Nephron progenitor cell (in vitro differentiated cells): ENCODE measurements at regions not wholly inside any gene's neighbourhood (a gene's known extent, or its start where the extent isn't known, plus 50 kb on each side); places are given as distances from the start of the nearest gene placed in this dataset.

Experiments
- DNase-seq: peaks from one replicate; pipeline ENCODE4 v3.0.0; 2021
- H3K27ac Mint-ChIP-seq: 2 replicates; pipeline ENCODE4 v1.8.0; 2021; ENCODE audit warnings: mild to moderate bottlenecking, moderate library complexity, mixed read lengths
- H3K27me3 Mint-ChIP-seq: 2 replicates; pipeline ENCODE4 v1.8.0; 2021; ENCODE audit warnings: mild to moderate bottlenecking, low read depth, mixed read lengths; ENCODE audit not compliant: poor library complexity
- H3K36me3 Mint-ChIP-seq: 2 replicates; pipeline ENCODE4 v1.8.0; 2021; ENCODE audit warnings: low read depth, mixed read lengths
- H3K4me1 Mint-ChIP-seq: 2 replicates; pipeline ENCODE4 v1.8.0; 2021; ENCODE audit warnings: mixed read lengths
- H3K4me3 Mint-ChIP-seq: 2 replicates; pipeline ENCODE4 v1.8.0; 2021; ENCODE audit warnings: mild to moderate bottlenecking, moderate library complexity, mixed read lengths
- H3K9me3 Mint-ChIP-seq: 2 replicates; pipeline ENCODE4 v1.8.0; 2021; ENCODE audit warnings: mild to moderate bottlenecking, moderate library complexity, mixed read lengths
- TF ChIP-seq, protein P1 (sequence below): fragments of 200-600 bp; sonication (generic); IDR thresholded peaks from 2 replicates; pipeline ENCODE4 v1.5.0; 2021; ENCODE audit warnings: antibody characterized with exemption

DNA sequence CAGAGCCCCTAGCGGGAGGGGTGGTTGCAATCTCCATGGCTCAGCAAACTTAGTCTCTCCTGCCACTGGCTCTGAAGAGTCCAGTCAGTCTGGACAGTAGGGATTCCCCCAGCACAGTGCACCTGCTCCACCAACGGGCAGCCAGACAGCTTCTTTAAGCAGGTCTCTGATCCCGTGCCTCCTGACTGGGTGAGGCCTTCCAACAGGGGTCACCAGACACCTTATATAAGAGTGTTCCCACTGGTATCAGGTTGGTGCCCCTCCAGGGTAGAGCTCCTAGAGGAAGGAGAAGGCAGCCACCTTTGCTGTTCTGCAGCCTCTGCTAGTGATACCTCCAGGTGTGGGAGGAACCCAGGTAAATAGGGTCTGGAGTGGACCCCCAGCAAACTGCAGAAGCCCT is 1393.4 kb downstream of the STIM2 start:
- peaks cover 3% of the 10 kb centered on the region for H3K27me3 Mint-ChIP-seq
- H3K36me3 Mint-ChIP-seq = no peaks in the 10 kb centered on the region
- no peaks in the 10 kb centered on the region for H3K4me1 Mint-ChIP-seq
- H3K27ac Mint-ChIP-seq = no peak overlapping the region
- H3K4me3 Mint-ChIP-seq = no peak overlapping the region
- no peak for DNase-seq
- peaks cover 18% of the 10 kb centered on the region for H3K9me3 Mint-ChIP-seq
- TF ChIP-seq, protein P1, sequence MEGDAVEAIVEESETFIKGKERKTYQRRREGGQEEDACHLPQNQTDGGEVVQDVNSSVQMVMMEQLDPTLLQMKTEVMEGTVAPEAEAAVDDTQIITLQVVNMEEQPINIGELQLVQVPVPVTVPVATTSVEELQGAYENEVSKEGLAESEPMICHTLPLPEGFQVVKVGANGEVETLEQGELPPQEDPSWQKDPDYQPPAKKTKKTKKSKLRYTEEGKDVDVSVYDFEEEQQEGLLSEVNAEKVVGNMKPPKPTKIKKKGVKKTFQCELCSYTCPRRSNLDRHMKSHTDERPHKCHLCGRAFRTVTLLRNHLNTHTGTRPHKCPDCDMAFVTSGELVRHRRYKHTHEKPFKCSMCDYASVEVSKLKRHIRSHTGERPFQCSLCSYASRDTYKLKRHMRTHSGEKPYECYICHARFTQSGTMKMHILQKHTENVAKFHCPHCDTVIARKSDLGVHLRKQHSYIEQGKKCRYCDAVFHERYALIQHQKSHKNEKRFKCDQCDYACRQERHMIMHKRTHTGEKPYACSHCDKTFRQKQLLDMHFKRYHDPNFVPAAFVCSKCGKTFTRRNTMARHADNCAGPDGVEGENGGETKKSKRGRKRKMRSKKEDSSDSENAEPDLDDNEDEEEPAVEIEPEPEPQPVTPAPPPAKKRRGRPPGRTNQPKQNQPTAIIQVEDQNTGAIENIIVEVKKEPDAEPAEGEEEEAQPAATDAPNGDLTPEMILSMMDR = no peak

DNA sequence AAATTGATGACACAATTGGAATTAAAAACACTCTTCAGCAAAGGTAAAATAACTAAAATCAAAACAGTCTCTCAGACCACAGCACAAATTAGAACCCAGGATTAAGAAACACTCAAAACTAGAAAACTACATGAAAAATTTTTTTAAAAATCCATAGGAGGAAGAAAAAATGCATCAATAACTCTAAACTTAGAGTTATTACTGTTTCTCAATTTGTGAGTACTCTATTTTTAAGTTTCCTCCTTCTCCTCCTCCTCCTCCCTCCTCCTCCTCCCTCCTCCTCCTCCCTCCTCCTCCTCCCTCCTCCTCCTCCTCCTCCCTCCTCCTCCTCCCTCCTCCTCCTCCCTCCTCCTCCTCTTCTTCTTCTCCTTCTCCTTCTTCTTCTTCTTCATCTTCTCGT is 1395.7 kb downstream of the STIM2 start:
- H3K9me3 Mint-ChIP-seq = peaks cover 18% of the 10 kb centered on the region
- TF ChIP-seq, protein P1 = no peak
- DNase-seq = no peak
- peaks cover 3% of the 10 kb centered on the region for H3K27me3 Mint-ChIP-seq
- no peaks in the 10 kb centered on the region for H3K36me3 Mint-ChIP-seq
- H3K27ac Mint-ChIP-seq = no peak overlapping the region
- no peaks in the 10 kb centered on the region for H3K4me1 Mint-ChIP-seq
- H3K4me3 Mint-ChIP-seq = no peak overlapping the region

DNA sequence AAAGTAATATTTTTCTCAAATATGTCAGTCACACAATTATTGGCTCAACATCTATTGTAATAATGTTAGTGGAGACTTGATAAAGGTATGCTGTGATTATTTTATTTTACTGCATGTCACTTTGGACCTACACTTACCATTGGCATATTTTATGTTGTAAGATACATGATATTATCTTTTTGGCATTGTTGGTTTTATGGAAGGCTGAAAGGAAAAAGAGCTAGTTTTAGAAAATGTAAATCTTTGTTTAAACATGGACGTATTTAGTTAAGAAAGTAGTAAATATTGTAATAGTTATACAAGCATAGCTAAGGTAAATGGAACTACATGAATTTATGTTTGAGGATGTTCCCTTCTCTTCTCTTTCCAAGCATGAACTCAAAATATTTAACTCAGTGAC is 1399.3 kb downstream of the STIM2 start:
- H3K36me3 Mint-ChIP-seq = no peaks in the 10 kb centered on the region
- no peaks in the 10 kb centered on the region for H3K27me3 Mint-ChIP-seq
- no peak for DNase-seq
- TF ChIP-seq, protein P1 = no peak
- peaks cover 13% of the 10 kb centered on the region for H3K9me3 Mint-ChIP-seq
- no peaks in the 10 kb centered on the region for H3K4me1 Mint-ChIP-seq
- H3K4me3 Mint-ChIP-seq = no peak overlapping the region
- no peak overlapping the region for H3K27ac Mint-ChIP-seq

DNA sequence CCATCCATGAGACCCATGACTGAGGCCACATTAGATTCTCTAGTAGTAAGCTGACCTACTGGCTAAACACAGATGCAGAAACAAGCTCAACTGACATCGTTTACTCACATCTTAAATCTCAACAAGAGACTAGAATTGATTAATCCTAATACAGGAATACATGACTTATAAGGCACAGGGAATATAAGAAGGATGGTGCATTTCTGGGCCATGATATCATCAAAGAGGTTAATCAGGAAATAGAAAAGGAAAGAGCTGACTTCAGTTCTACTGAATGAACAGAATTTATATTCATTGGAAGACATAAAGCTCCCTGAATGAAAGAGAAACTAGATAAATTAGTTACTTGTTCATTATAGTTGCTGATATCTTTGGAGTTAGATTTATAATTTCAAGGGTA is 1406.5 kb downstream of the STIM2 start:
- Mint-ChIP-seq H3K4me1 (no peaks in the 10 kb centered on the region), H3K36me3 (no peaks in the 10 kb centered on the region), H3K4me3 (no peak overlapping the region), H3K27ac (no peak overlapping the region), H3K9me3 (no peaks in the 10 kb centered on the region), H3K27me3 (no peaks in the 10 kb centered on the region)
- no peak for DNase-seq
- TF ChIP-seq, protein P1 = no peak

DNA sequence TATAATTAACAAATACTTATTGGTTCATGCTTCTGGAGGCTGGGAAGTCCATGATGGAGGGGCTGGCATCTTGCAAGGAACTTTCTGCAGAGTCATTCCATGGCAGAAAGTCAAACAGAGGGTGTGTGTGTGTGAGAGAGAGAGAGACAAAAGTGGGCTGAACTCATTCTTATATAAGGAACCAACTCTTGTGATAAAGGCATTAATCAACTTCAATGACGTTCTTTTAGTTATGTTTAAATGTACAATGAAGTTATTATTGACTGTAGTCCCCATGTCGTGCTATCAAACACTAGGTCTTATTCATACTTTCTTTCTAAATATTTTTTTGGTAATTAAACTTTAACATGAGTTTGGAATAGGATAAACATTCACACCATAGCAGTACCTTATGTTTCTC is 1408.8 kb downstream of the STIM2 start:
- H3K36me3 Mint-ChIP-seq = no peaks in the 10 kb centered on the region
- no peaks in the 10 kb centered on the region for H3K9me3 Mint-ChIP-seq
- no peak overlapping the region for H3K27ac Mint-ChIP-seq
- no peaks in the 10 kb centered on the region for H3K27me3 Mint-ChIP-seq
- H3K4me3 Mint-ChIP-seq = no peak overlapping the region
- no peaks in the 10 kb centered on the region for H3K4me1 Mint-ChIP-seq
- no peak for DNase-seq
- TF ChIP-seq, protein P1 = no peak

DNA sequence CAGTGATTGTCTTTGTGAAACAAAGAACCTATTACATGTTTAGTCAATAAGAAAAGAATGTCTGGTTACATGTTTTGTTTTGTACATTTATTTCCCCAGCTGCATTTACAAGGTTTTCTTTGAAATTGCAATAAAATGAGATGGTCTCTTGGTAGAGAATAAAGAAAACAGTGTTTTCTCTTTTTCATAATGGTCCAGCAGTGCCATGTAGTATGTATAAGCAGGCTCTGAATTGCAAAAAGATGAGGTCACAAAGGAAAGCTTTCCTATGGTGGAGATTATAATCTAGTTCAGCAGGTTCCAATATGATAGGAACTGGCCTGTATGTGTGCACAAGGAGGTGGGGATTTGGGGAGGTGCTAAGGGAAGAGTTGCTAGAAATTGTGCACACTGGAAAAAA is 1417.3 kb downstream of the STIM2 start:
- Mint-ChIP-seq H3K4me3 (no peak overlapping the region), H3K4me1 (no peaks in the 10 kb centered on the region), H3K36me3 (no peaks in the 10 kb centered on the region), H3K27me3 (no peaks in the 10 kb centered on the region), H3K9me3 (peaks cover 9% of the 10 kb centered on the region), H3K27ac (no peak overlapping the region)
- DNase-seq = no peak
- TF ChIP-seq, protein P1 = no peak
